ENCODE measurements at regions not wholly inside any gene's neighbourhood (a gene's known extent, or its start where the extent isn't known, plus 50 kb on each side); places are given as distances from the start of the nearest gene placed in this dataset.

DNA sequence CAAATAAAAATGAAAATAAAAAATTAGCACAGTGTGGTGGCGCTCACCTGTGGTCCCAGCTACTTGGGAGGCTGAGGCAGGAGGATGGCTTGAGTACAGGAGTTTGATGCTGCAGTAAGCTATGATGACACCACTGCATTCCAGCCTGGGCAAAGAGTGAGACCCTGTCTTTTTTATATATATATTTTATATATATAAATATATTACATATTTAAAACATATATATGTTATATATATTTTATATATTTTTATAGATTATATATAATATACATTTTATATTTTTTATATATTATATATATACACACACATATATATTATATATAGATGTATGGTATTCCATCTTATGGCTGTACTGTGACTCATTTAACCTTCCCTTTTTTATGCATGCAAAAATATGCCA is 87.6 kb upstream of the PMEPA1 start:
- ChIA-PET POLR2A (no interaction called here), RAD21 (ENCODE audit: unreplicated experiment) (interaction anchor here (0.5 kb wide), 1 partner anchor 203 kb away, joined by 3 read pairs; no protein-coding TSS in a partner anchor), CTCF (no interaction called here), SMC1A (ENCODE audit: uncharacterized antibody, unreplicated experiment) (no interaction called here)
- Histone ChIP-seq H3K4me3 (no peak overlapping the region), H3K36me3 (ENCODE audit: control insufficient read depth in 2 of 2, insufficient read depth in 2 of 2, low read length in 1 of 2) (no peaks in the 10 kb centered on the region), H3K4me2 (ENCODE audit: control insufficient read depth, insufficient read depth) (no peak overlapping the region), H3K9me3 (replicated peaks; ENCODE audit: control insufficient read depth, insufficient read depth, low read length) (no peaks in the 10 kb centered on the region), H3K4me1 (ENCODE audit: control insufficient read depth, insufficient read depth, low read length) (no peaks in the 10 kb centered on the region), H4K20me1 (ENCODE audit: control insufficient read depth, insufficient read depth) (no peaks in the 10 kb centered on the region), H3K9ac (ENCODE audit: control insufficient read depth, insufficient read depth, low read length) (no peak overlapping the region), H2AFZ (ENCODE audit: control insufficient read depth, low read depth, low read length) (no peak overlapping the region), H3K27me3 (replicated peaks in 1 of 2; ENCODE audit: control insufficient read depth in 2 of 2, insufficient read depth in 2 of 2, low read length in 1 of 2) (peaks cover 0 to 2% of the 10 kb centered on the region in 2 experiments; a peak in 1 of 4 replicates), H3K27ac (ENCODE audit: control insufficient read depth, insufficient read depth) (no peak overlapping the region), H3K79me2 (ENCODE audit: control insufficient read depth, insufficient read depth, low read length) (no peaks in the 10 kb centered on the region)
- no TSS peak for BruUV-seq (replicated peaks)
- DNase-seq (ENCODE audit: low read depth, low spot score) (no peak), FAIRE-seq (no peak), ATAC-seq (no peak)
- 0% methylated on average over 1 of the region's 1 CpG for WGBS (ENCODE audit: insufficient coverage, insufficient replicate concordance, low lambda C conversion rate, missing lambda C conversion rate)
- intact Hi-C loops (cut with micrococcal nuclease; ENCODE audit: unreplicated experiment): no loop called here
- in situ Hi-C loops (cut with MboI): no loop called here
- TF ChIP-seq MYB (IDR thresholded peaks at IDR 0.05; ENCODE audit: borderline replicate concordance, low read depth, low read length) (no peak), EZH2 (IDR thresholded peaks at IDR 0.05; ENCODE audit: borderline replicate concordance, control insufficient read depth, low read depth, low read length) (no peak), CHD4 (IDR thresholded peaks at IDR 0.05) (no peak), DPF2 (IDR thresholded peaks at IDR 0.05) (no peak), BHLHE40 (IDR thresholded peaks at IDR 0.05; ENCODE audit: borderline replicate concordance in 1 of 2, low read depth in 2 of 2, low read length in 1 of 2) (no peak), KAT2A (conservative IDR thresholded peaks at IDR 0.05; ENCODE audit: control insufficient read depth, low read depth, low read length) (no peak), POLR2AphosphoS2 (IDR thresholded peaks at IDR 0.05; ENCODE audit: low read depth, low read length) (no peak), E4F1 (IDR thresholded peaks at IDR 0.05; ENCODE audit: borderline replicate concordance, partially characterized antibody) (no peak), ESRRA (IDR thresholded peaks at IDR 0.05; ENCODE audit: low read length) (no peak)
- TF ChIP-seq, protein P1, sequence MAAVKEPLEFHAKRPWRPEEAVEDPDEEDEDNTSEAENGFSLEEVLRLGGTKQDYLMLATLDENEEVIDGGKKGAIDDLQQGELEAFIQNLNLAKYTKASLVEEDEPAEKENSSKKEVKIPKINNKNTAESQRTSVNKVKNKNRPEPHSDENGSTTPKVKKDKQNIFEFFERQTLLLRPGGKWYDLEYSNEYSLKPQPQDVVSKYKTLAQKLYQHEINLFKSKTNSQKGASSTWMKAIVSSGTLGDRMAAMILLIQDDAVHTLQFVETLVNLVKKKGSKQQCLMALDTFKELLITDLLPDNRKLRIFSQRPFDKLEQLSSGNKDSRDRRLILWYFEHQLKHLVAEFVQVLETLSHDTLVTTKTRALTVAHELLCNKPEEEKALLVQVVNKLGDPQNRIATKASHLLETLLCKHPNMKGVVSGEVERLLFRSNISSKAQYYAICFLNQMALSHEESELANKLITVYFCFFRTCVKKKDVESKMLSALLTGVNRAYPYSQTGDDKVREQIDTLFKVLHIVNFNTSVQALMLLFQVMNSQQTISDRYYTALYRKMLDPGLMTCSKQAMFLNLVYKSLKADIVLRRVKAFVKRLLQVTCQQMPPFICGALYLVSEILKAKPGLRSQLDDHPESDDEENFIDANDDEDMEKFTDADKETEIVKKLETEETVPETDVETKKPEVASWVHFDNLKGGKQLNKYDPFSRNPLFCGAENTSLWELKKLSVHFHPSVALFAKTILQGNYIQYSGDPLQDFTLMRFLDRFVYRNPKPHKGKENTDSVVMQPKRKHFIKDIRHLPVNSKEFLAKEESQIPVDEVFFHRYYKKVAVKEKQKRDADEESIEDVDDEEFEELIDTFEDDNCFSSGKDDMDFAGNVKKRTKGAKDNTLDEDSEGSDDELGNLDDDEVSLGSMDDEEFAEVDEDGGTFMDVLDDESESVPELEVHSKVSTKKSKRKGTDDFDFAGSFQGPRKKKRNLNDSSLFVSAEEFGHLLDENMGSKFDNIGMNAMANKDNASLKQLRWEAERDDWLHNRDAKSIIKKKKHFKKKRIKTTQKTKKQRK (IDR thresholded peaks at IDR 0.05; ENCODE audit: low read depth, low read length): no peak

Data from GM12878 (cell line).